Activated CD4-positive, CD25-positive, alpha-beta regulatory T cell treated with anti-CD3 and anti-CD28 coated beads, Interleukin-2, amount 50 U/mL, for 16 hours (primary cell): ENCODE measurements at regions not wholly inside any gene's neighbourhood (a gene's known extent, or its start where the extent isn't known, plus 50 kb on each side); places are given as distances from the start of the nearest gene placed in this dataset.
"Not testable (repeated sequence)": the region's sequence is repeated elsewhere in the genome, so short reads cannot be mapped to it uniquely, and the experiment has no call there.

Experiments used
- DNase-seq: peaks from one replicate; pipeline ENCODE4 v3.0.0-alpha.2; 2020; ENCODE audit warnings: low read depth, low spot score

DNA sequence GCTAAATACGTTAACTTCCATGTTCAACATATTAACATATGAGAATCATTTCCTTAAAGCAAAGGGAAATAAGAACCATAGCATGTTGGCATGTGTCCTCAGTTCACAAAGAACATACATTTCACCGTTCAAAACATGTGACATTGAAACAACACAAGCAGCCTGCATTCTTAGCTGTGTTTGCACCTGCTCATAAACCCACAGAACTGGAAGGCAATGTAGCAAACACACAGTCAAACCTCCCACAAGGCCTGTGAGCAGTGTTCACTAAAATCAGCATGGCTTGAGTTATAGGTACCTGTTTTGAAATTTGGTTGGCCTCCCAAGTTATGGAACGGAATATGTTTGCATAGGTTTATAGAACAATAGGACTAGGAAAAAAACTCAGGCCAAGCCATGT is 504.9 kb upstream of the AMELY start:
- no peak for DNase-seq

DNA sequence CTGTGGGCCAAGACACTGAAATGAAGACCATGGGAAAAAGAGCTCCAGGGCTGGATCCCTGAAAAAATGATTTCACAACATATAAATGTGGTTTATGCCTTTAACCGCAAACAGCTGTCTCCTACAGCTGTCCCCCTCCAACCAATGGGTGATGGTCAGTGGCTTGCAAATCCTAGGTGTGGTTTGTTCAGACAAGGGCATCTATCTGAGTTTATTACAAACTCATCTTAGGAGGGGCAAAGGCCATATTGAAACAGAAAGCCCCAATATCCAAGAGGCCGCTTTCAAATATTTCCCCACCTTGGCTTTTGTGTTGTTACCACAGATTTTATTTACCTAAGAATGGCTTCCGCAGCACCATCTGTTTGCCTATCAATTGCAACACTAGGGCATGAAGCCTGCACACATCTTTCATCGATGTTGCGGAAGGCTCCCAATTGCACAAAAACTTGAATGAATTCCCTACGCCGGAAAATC is 503.6 kb upstream of the AMELY start:
- DNase-seq, result no peak

DNA sequence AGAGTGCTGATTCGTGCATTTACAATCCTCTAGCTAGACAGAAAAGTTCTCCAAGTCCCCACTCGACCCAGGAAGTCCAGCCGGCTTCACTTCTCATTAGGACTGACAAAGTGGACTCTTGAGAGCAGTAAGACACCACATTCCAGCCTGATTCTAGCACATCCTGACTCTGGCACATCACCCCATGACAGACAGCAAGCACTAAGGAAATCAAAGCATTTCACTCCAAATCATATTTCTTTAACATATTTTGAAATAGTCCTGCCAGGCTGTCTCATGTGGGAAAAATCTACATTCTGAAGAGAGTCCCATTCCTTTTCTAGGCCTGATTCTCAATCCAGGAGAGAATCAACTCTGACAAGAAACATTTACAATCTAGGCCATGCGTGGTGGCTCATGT is 478.5 kb upstream of the AMELY start:
- no peak for DNase-seq

DNA sequence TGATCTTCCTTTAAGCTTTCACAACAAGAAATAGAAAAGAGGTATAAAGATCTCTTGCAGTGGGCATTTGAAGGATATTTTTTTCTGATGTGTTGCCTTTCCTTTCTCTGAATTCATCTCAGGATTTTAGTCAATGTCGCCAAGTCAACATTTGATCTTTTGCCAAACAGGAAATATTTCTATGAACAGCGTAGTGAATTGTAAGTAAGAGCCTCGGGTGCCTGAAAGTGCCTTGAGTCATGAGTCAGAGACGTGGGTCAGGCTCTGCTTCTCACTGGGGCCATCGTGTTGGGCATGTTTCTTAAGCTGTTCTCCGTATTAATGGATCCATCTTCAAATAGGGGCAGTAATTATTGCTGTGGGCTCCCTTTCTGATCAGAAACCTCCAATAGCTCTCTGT is 471.4 kb upstream of the AMELY start:
- no peak for DNase-seq

DNA sequence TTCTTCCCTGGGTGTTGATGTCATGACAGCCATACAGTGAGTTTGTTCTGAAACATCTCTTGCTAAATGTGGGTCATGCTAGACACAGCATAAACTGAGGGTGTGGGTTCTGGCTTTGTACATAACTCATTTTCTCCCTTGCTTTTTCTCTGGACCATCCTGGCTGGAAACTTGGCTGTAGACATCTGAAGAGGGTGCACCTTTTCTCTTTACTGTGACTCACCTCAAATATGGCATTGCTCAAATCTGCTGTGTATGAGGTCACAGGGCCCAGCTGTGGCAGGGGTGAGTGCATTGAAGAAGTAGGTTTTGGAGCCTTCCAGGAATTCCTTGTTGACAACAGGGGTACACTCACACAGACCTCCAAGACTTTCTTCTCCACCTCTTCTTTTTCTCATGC is 465.5 kb upstream of the AMELY start:
- DNase-seq, result no peak

DNA sequence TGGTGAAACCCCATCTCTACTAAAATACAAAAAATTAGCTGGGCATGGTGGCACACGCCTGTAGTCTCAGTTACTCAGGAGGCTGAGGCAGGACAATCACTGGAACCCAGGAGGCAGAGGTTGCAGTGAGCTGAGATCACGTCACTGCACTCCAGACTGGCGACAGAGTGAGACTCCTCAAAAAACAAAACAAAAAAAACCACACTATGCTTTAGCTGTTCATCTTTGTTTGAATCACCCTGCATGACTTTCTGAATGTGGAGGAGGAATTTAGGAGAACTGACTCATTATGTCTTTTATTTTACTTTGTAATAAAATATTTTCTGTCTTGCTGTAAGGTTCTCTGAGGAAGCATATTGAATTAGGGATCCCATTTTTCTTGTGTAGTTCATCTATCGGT is 462.9 kb upstream of the AMELY start:
- not testable (repeated sequence) for DNase-seq

DNA sequence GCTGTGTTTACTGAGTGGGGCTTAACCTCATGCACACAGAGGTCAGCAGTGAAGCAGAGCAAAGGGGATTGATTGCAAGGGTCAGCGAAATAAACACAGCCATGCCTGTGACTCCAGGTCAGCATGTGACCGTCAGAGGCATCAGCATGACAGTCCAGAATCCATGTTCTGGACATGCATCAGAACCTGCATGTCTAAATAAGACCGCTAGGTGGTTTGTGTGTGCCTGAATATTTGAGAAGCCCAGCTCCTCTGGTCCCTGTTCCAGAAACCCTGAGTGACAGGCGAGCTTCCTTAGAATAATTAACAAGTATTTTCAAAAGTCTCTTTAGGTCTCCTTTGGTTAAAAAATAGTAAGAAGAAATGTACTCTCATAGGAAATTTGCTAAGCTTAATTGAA is 460.4 kb upstream of the AMELY start:
- DNase-seq, result not testable (repeated sequence)

DNA sequence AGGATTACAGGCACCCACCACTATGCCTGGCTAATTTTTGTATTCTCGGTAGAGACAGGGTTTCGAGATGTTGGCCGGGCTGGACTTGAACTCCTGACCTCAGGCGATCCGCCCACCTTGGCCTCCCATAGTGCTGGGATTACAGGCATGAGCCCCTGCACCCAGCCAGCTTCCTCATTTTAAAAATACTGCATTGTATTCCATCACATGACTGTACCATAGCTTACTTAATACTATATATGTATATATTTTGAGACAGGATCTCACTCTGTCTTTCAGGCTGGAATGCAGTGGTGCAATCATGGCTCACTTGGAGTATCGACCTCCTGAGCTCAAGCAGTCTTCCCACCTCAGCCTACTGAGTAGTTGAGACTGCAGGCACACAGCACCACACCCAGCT is 459.5 kb upstream of the AMELY start:
- not testable (repeated sequence) for DNase-seq

DNA sequence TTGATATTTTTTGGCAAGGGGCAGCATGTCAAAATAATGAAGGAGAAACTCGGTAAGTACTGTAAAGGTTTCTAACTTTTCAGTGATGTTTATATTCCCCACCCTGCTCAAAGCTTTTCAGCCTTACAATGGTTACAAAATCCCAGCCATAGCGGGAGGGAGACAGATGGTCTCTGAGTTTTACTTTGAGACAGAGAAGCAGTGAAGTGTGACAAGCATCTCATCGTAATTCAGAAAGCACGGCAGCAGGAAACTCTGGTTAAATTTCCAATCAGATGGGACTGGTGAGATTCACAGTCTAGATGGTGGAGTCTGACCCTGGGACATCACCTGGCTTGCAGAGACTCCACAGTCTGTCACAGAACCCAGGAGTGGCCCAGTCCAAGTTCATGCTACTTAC is 448.0 kb upstream of the AMELY start:
- no peak for DNase-seq

DNA sequence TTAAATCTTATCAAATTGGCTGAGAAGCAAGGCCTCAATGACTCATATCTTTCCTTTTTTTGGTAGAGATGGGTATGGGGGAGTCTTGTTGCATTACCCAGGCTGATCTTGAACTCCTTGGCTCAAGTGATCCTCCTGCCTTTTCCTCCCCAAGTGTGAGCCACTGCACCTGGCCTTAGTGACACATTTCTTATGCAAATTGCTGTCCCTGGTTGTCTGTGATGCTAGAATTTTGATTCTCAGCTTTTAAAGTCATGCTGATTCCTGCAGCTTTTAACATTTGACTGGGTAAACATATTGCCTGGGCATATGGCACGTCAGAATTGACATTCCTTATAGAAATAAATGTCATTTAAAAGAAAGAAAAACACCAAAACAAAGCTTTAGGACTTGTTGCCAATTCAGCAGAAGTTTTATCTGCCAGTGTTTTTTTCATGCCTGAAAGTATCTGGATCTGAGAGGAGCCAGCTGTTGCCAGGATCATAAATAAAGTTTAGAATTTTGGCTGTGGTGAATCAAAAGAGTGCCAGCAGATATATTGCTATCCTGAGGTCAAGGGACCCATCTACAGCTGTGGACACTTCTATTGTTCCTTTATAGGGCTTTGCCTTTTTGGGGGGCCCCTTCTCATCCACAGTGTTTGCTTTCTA is 446.7 kb upstream of the AMELY start:
- DNase-seq, result no peak

DNA sequence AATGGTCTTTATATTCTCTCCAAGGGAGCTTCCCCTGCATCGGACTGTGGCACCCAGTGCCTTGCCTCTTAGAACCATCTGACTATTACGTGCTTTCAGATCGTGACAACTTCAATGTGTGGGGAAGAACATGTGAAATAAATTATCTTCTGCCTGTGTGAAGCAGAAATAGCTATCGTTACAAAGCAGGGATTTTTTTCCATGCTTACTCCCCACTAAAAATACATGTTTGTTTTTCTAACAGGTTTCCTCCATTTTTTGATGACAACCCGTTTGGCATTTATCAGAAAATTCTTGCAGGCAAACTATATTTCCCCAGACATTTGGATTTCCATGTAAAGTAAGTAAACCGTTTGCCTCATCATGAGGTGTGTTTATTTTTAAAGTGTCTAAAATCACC is 444.3 kb upstream of the AMELY start:
- not testable (repeated sequence) for DNase-seq

DNA sequence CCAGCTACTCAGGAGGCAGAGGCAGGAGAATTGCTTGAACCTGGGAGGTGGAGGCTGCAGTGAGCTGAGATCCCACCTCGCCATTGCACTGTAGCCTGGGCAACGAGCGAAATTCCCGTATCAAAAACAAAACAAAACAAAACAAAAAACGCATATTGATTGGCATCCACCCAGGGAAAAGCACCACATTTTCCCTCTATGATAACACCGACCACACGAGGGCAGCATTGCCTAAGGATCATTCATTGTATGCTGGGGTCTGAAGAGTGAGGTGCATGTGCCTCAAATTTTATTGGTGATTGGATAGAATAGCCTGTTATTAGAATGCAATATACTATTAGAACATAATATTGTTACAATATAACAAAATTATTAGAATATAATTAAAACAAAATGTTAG is 433.1 kb upstream of the AMELY start:
- DNase-seq, result peak; percentile 8

DNA sequence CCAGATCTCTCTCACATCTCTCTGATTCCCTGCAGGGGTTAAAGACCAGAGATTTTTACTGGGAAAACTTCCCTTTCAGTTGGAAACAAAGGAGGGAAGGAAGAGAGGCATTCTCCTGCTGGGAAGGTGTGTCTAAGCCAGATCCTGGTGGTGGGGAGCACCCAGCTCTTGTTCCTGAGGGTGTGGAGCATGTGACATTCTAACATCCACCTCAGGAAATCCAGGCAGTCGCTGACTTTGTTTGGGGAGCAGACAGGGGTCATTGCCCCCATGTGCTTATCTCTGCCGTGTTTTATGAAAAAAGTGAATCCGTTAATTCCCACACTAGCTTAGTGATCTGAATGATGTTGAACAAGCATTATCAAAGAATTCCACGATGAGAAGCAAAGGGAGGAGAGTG is 431.7 kb upstream of the AMELY start:
- DNase-seq, result no peak

DNA sequence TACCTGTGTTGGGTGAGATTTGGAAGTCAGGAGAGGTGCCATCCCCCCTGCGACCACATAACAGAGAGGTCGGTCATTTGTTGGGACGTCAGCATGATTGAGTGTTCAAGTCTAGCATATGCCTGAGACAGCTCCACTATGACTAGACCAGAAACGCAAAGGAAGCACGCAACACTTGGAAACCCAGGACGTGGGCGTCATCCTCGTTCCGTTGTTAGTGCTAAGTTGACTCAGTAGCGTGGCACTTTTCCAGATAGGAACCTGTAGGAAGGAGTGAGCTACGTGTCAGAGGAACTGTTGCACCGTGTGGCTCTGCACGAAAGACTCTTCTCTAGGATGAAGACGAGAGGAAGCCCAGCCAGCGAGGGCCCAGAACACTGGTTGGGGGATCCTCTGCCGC is 431.2 kb upstream of the AMELY start:
- not testable (repeated sequence) for DNase-seq

DNA sequence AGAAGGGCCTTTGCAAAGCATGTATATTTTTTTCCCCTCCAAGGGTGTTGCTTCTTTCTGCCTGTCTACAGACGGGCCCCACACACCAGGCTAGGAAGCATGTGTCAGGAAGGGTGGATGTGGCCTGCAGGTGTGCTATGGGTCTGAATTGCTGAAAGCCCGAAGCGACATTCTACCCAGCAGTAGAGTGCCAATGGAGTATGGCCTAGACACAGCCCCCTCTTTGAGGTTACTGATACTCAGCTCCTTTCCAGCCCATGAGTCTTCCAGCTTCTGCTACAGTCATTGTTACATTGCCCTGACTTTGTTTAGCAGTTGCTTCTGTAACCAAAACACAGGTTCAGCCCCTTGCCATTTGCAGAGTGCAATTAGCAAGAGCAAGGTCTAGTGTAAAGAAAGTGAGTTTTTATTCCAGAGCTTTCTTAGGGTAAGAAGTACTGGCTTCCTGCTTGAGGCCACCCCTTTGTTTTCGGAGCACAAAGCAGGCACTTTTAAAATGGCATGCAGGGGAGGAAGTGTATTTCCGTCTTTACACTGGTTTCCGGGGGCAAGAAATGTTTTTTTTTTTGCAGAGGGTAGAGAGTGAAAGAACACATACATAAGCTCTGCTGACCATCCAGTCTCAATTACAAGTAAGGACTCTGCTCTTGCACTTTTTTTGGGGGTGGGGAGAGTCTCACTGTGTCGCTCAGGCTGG is 428.0 kb upstream of the AMELY start:
- DNase-seq, result no peak

DNA sequence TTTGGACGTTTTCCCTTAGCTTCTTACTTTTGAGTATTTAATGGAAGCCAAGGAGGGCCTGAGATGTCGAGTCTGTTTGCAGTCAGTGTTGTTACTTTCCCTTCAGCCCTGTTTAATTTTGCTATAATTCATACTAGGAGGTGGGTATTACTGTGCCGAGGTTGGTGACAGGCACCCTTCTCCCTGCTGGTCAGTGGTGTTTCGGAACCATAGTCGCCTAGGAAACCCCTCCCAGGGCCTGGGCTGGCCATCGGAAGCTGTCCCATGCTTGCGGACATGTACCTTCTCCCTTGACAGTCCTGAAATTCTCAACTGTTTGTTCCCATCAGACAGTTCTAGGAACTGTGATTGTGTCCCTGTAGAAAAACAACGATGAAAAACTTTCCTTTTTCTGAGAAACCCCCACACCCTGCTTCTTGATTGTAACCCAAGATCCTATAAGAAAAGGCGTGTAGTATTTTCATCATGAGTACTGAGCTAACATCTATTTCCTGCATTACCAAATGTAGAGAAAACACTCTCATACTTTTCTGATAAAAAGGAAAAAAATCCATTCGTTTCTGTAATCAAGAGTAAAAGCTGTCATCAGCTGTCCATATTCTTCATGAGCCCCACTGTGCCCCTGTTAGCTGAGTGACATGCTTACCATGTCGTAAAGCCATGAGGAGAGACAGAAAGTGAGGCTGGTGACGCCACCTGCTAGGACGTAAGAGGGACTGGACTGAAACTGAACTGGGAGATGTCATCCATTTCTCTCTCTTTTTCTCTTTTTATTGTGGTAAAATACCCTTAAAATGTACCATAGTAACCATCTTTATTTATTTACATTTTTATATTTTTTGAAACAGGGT is 424.7 kb upstream of the AMELY start:
- no peak for DNase-seq

DNA sequence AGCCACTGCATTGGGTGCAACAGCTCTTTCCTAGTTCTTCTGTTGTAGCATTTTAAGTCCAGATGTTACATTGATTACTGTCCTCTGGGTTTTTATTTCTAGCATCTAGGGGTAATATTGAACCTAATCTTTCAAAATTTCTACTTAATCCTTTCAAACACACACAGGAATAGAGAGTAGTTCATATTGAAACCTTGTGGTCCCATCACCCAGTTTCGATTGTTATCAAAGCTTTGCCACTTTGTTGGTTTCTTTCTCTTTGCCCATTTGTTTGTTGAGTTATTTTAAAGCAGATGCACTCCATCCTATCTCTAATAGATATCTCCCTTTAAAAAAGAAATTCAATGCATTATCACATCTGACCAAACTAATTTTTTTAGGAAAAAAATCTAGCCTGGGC is 422.9 kb upstream of the AMELY start:
- no peak for DNase-seq

DNA sequence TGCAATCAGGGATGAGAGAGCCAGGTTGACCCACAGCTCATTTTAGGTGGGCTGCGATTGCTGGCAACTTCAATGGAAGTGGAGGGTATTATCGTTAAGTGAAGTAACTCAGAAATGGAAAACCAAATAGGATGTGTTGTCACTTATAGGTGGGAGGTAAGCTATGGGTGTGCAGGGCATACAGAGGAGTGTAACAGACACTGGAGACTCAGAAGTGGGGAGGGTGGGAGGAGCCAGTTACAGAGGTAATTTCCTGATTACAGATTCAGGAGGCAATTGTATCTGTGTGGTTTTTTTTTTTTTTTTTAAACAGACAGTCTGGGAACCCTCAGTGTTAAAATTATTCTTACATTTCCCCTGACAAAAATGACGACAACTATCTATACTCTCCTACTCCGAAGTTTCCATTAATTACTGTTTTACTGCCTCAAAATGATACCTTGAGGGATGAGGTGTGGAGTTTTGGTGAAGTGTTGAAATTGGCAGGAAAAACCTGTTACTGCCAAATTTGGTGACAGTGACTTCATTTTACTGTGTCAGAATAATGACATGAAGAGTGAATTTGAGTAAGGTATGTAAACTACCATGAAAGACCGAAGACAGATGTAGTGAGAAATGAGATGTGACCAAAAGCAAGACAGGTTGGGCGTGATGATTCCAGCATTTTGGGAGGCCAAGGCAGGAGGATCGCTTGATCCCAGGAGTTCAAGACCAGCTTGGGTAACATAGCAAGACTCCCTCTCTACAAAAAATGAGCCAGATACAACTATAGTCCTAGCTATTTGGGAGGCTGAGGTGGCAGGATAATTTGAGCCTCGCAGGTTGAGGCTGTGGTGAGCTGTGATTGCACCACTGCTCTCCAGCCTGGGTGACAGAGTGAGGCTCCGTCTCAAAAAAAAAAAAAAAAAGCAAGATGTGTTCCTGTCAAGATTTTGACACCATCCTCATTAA is 415.0 kb upstream of the AMELY start:
- no peak for DNase-seq

DNA sequence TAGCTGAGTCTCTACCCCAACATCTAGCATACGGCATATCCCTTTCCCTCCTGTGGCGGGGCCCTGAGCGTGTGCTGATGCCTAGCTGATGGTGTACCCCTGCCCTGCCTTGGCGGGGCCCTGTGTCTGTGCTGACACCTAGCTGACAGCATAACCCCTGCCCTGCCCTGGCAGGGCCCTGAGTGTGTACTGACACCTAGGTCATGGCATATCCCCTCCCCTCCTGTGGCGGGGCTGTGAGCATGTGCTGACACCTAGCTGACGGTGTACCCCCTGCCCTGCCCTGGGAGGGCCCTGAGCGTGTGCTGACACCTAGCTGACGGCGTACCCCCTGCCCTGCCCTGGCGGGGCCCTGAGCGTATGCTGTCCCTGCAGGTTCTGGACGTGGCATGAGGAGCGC is 414.0 kb upstream of the AMELY start:
- DNase-seq, result no peak

DNA sequence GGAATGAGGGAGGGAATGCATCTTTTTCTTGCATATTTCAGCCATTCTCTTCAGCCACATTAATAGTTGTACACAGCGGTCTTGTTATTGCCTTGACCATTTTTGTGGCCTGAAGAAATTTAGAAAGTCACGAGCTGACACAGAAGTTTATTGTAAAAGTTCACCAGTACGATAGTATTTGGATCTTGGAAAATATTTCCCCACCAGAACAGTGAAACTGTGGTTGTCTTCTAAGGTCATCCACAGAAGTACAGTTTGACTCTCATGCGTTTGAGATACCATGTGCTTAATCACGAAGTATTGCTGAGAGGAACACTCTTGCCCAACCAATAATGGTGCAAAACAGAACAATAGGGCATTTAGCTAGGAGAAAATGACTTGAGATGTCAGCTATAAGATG is 409.2 kb upstream of the AMELY start:
- no peak for DNase-seq

DNA sequence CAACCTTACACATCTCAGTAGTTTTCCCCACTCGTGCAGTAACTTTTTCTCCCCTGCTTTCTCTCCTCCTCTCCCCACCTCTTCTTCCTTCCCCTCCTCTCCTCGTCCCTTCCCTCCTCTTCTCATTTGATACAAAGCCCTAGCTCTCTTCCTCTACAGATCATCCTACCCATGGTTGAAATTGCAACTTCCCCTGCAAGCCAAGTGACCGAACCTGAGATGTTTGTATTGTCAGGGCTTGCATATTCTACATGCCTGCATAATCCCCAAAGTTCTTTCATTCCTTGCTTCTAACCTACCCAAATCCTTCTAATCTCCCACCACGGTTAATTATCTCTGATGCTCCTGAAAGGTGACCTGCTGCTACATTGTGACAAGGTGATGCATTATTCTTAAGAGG is 408.6 kb upstream of the AMELY start:
- not testable (repeated sequence) for DNase-seq
